ENCODE measurements at regions not wholly inside any gene's neighbourhood (a gene's known extent, or its start where the extent isn't known, plus 50 kb on each side); places are given as distances from the start of the nearest gene placed in this dataset.

GRCh38 chr2:19688059-19688458, 213.7 kb downstream of the TTC32 start:
- H3K27ac Mint-ChIP-seq: no peak overlapping the region
- H3K4me3 Mint-ChIP-seq (ENCODE audit: low read depth): no peak overlapping the region
- H3K36me3 Mint-ChIP-seq (ENCODE audit: low read depth): no peaks in the 10 kb centered on the region
- intact Hi-C loops (cut with micrococcal nuclease): no loop called here
- H3K9me3 Mint-ChIP-seq: no peaks in the 10 kb centered on the region
- no peaks in the 10 kb centered on the region for H3K27me3 Mint-ChIP-seq (ENCODE audit: low read depth)
- DNase-seq (ENCODE audit: low spot score): no peak
- H3K4me1 Mint-ChIP-seq (ENCODE audit: low read depth): no peaks in the 10 kb centered on the region

GRCh38 chr2:19687017-19687659, 214.6 kb downstream of the TTC32 start:
- no peak for DNase-seq (ENCODE audit: low spot score)
- H3K4me3 Mint-ChIP-seq (ENCODE audit: low read depth): no peak overlapping the region
- H3K27me3 Mint-ChIP-seq (ENCODE audit: low read depth): no peaks in the 10 kb centered on the region
- intact Hi-C loops (cut with micrococcal nuclease): no loop called here
- no peaks in the 10 kb centered on the region for H3K4me1 Mint-ChIP-seq (ENCODE audit: low read depth)
- no peaks in the 10 kb centered on the region for H3K9me3 Mint-ChIP-seq
- H3K27ac Mint-ChIP-seq: no peak overlapping the region
- H3K36me3 Mint-ChIP-seq (ENCODE audit: low read depth): no peaks in the 10 kb centered on the region

- no peaks in the 10 kb centered on the region for H3K36me3 Mint-ChIP-seq (ENCODE audit: low read depth)
- DNase-seq (ENCODE audit: low spot score): no peak
- H3K4me3 Mint-ChIP-seq (ENCODE audit: low read depth): no peak overlapping the region
- no peaks in the 10 kb centered on the region for H3K27me3 Mint-ChIP-seq (ENCODE audit: low read depth)
- no peak overlapping the region for H3K27ac Mint-ChIP-seq
- no peaks in the 10 kb centered on the region for H3K4me1 Mint-ChIP-seq (ENCODE audit: low read depth)
- H3K9me3 Mint-ChIP-seq: no peaks in the 10 kb centered on the region
- intact Hi-C loops (cut with micrococcal nuclease): no loop called here
Observed at GRCh38 chr2:19686439-19686838, 215.3 kb downstream of the TTC32 start.

GRCh38 chr2:19685731-19686130, 216.1 kb downstream of the TTC32 start:
- H3K36me3 Mint-ChIP-seq (ENCODE audit: low read depth): no peaks in the 10 kb centered on the region
- no peaks in the 10 kb centered on the region for H3K9me3 Mint-ChIP-seq
- no peaks in the 10 kb centered on the region for H3K27me3 Mint-ChIP-seq (ENCODE audit: low read depth)
- H3K27ac Mint-ChIP-seq: no peak overlapping the region
- H3K4me1 Mint-ChIP-seq (ENCODE audit: low read depth): no peaks in the 10 kb centered on the region
- intact Hi-C loops (cut with micrococcal nuclease): no loop called here
- DNase-seq (ENCODE audit: low spot score): no peak
- H3K4me3 Mint-ChIP-seq (ENCODE audit: low read depth): no peak overlapping the region

- no peak overlapping the region for H3K27ac Mint-ChIP-seq
- intact Hi-C loops (cut with micrococcal nuclease): no loop called here
- H3K9me3 Mint-ChIP-seq: no peaks in the 10 kb centered on the region
- no peaks in the 10 kb centered on the region for H3K36me3 Mint-ChIP-seq (ENCODE audit: low read depth)
- H3K4me1 Mint-ChIP-seq (ENCODE audit: low read depth): no peaks in the 10 kb centered on the region
- DNase-seq (ENCODE audit: low spot score): no peak
- H3K27me3 Mint-ChIP-seq (ENCODE audit: low read depth): no peaks in the 10 kb centered on the region
- no peak overlapping the region for H3K4me3 Mint-ChIP-seq (ENCODE audit: low read depth)
Observed at GRCh38 chr2:19684516-19684915, 217.3 kb downstream of the TTC32 start.

GRCh38 chr2:19683556-19683955, 218.2 kb downstream of the TTC32 start:
- intact Hi-C loops (cut with micrococcal nuclease): no loop called here
- H3K4me3 Mint-ChIP-seq (ENCODE audit: low read depth): no peak overlapping the region
- no peaks in the 10 kb centered on the region for H3K4me1 Mint-ChIP-seq (ENCODE audit: low read depth)
- no peak for DNase-seq (ENCODE audit: low spot score)
- no peaks in the 10 kb centered on the region for H3K36me3 Mint-ChIP-seq (ENCODE audit: low read depth)
- H3K9me3 Mint-ChIP-seq: no peaks in the 10 kb centered on the region
- H3K27me3 Mint-ChIP-seq (ENCODE audit: low read depth): no peaks in the 10 kb centered on the region
- H3K27ac Mint-ChIP-seq: no peak overlapping the region

- DNase-seq (ENCODE audit: low spot score): no peak
- H3K36me3 Mint-ChIP-seq (ENCODE audit: low read depth): no peaks in the 10 kb centered on the region
- intact Hi-C loops (cut with micrococcal nuclease): no loop called here
- no peak overlapping the region for H3K27ac Mint-ChIP-seq
- H3K4me1 Mint-ChIP-seq (ENCODE audit: low read depth): no peaks in the 10 kb centered on the region
- H3K4me3 Mint-ChIP-seq (ENCODE audit: low read depth): no peak overlapping the region
- H3K27me3 Mint-ChIP-seq (ENCODE audit: low read depth): no peaks in the 10 kb centered on the region
- no peaks in the 10 kb centered on the region for H3K9me3 Mint-ChIP-seq
Observed at GRCh38 chr2:19682493-19682892, 219.3 kb downstream of the TTC32 start.

- no peak for DNase-seq (ENCODE audit: low spot score)
- intact Hi-C loops (cut with micrococcal nuclease): no loop called here
- Mint-ChIP-seq H3K27ac (no peak overlapping the region), H3K9me3 (no peaks in the 10 kb centered on the region), H3K27me3 (ENCODE audit: low read depth) (no peaks in the 10 kb centered on the region), H3K4me3 (ENCODE audit: low read depth) (no peak overlapping the region), H3K36me3 (ENCODE audit: low read depth) (no peaks in the 10 kb centered on the region), H3K4me1 (ENCODE audit: low read depth) (no peaks in the 10 kb centered on the region)
Observed at GRCh38 chr2:19677825-19678518, 223.8 kb downstream of the TTC32 start.

- intact Hi-C loops (cut with micrococcal nuclease): no loop called here
- Mint-ChIP-seq H3K27me3 (ENCODE audit: low read depth) (no peaks in the 10 kb centered on the region), H3K9me3 (no peaks in the 10 kb centered on the region), H3K4me1 (ENCODE audit: low read depth) (no peaks in the 10 kb centered on the region), H3K27ac (no peak overlapping the region), H3K36me3 (ENCODE audit: low read depth) (no peaks in the 10 kb centered on the region), H3K4me3 (ENCODE audit: low read depth) (no peak overlapping the region)
- DNase-seq (ENCODE audit: low spot score): no peak
Observed at GRCh38 chr2:19677215-19677777, 224.5 kb downstream of the TTC32 start.

GRCh38 chr2:19676770-19677169, 225.0 kb downstream of the TTC32 start:
- Mint-ChIP-seq H3K4me1 (ENCODE audit: low read depth) (no peaks in the 10 kb centered on the region), H3K27me3 (ENCODE audit: low read depth) (no peaks in the 10 kb centered on the region), H3K27ac (no peak overlapping the region), H3K4me3 (ENCODE audit: low read depth) (no peak overlapping the region), H3K36me3 (ENCODE audit: low read depth) (no peaks in the 10 kb centered on the region), H3K9me3 (no peaks in the 10 kb centered on the region)
- DNase-seq (ENCODE audit: low spot score): no peak
- intact Hi-C loops (cut with micrococcal nuclease): no loop called here

- no peaks in the 10 kb centered on the region for H3K36me3 Mint-ChIP-seq (ENCODE audit: low read depth)
- no peaks in the 10 kb centered on the region for H3K9me3 Mint-ChIP-seq
- H3K27me3 Mint-ChIP-seq (ENCODE audit: low read depth): no peaks in the 10 kb centered on the region
Observed at GRCh38 chr2:19675856-19676460, 225.8 kb downstream of the TTC32 start.

GRCh38 chr2:19675003-19675629, 226.7 kb downstream of the TTC32 start:
- intact Hi-C loops (cut with micrococcal nuclease): no loop called here
- Mint-ChIP-seq H3K4me1 (ENCODE audit: low read depth) (no peaks in the 10 kb centered on the region), H3K36me3 (ENCODE audit: low read depth) (no peaks in the 10 kb centered on the region), H3K4me3 (ENCODE audit: low read depth) (no peak overlapping the region), H3K27me3 (ENCODE audit: low read depth) (no peaks in the 10 kb centered on the region), H3K27ac (no peak overlapping the region), H3K9me3 (no peaks in the 10 kb centered on the region)
- no peak for DNase-seq (ENCODE audit: low spot score)

More at GRCh38 chr2:19675856-19676460, 225.8 kb downstream of the TTC32 start:
- DNase-seq (ENCODE audit: low spot score): no peak
- Mint-ChIP-seq H3K4me1 (ENCODE audit: low read depth) (no peaks in the 10 kb centered on the region), H3K27ac (no peak overlapping the region), H3K4me3 (ENCODE audit: low read depth) (no peak overlapping the region)
- intact Hi-C loops (cut with micrococcal nuclease): no loop called here

Data from activated T-helper 2 cell treated with anti-CD3 and anti-CD28 coated beads, Interferon-gamma antibody, Interleukin-2, Interleukin-4, amounts not matched to agents 10 μg/mL and 5 μg/mL and 100 μg/mL, durations not matched to agents 14 hours and 24 hours and 36 hours (primary cell).